ENCODE measurements at regions not wholly inside any gene's neighbourhood (a gene's known extent, or its start where the extent isn't known, plus 50 kb on each side); places are given as distances from the start of the nearest gene placed in this dataset.
"Not testable (repeated sequence)": the region's sequence is repeated elsewhere in the genome, so short reads cannot be mapped to it uniquely, and the experiment has no call there.

DNA sequence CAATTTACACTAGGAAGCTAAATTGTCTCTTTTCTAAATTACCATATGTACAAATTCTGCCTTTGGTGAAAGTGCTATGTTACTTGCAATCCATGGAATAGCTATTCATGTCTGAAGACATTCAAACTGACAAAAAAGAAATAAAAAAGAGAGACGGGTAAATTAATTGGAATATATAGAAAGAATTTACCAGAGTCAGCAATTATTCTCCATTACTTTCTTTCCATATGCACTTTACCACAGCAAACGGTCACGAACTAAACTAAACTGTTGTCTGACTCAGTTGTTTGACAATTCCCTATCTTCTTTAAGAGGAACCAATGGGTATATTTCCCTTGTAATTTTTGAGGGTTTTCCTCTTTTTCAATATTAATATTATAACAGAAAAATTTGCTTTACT lies 85.7 kb downstream of the HOXA1 start:
- H3K4me2 ChIP-seq (ENCODE audit: control insufficient read depth, extremely low read depth, insufficient read depth, low read depth, low read length) = no peak overlapping the region
- no peaks in the 10 kb centered on the region for H3K4me1 ChIP-seq (ENCODE audit: control insufficient read depth, extremely low read depth, insufficient read depth, low read length)
- dilution Hi-C loops (cut with MboI; ENCODE audit: extremely low pct_ligation_motif_present, low sequenced_read_pairs) = no loop called here
- H3K4me3 ChIP-seq (ENCODE audit: control insufficient read depth in 2 of 3, extremely low read depth in 1 of 3, insufficient read depth in 2 of 3, low read depth in 1 of 3, low read length in 3 of 3) = no peak overlapping the region
- H3K36me3 ChIP-seq (ENCODE audit: control insufficient read depth in 2 of 2, extremely low read depth in 1 of 2, insufficient read depth in 2 of 2, low read length in 2 of 2) = no peaks in the 10 kb centered on the region
- no peak overlapping the region for H3K27ac ChIP-seq (ENCODE audit: control insufficient read depth, insufficient read depth, low read length)
- no peak overlapping the region for H2AFZ ChIP-seq (ENCODE audit: control insufficient read depth, low read length)
- no peaks in the 10 kb centered on the region for H4K20me1 ChIP-seq (ENCODE audit: control insufficient read depth, extremely low read depth, insufficient read depth, low read length)
- no peak for TF ChIP-seq EZH2 (IDR thresholded peaks at IDR 0.05; ENCODE audit: low read length)
- TF ChIP-seq, protein P1, sequence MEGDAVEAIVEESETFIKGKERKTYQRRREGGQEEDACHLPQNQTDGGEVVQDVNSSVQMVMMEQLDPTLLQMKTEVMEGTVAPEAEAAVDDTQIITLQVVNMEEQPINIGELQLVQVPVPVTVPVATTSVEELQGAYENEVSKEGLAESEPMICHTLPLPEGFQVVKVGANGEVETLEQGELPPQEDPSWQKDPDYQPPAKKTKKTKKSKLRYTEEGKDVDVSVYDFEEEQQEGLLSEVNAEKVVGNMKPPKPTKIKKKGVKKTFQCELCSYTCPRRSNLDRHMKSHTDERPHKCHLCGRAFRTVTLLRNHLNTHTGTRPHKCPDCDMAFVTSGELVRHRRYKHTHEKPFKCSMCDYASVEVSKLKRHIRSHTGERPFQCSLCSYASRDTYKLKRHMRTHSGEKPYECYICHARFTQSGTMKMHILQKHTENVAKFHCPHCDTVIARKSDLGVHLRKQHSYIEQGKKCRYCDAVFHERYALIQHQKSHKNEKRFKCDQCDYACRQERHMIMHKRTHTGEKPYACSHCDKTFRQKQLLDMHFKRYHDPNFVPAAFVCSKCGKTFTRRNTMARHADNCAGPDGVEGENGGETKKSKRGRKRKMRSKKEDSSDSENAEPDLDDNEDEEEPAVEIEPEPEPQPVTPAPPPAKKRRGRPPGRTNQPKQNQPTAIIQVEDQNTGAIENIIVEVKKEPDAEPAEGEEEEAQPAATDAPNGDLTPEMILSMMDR (optimal IDR thresholded peaks at IDR 0.05 in 1 of 3, IDR thresholded peaks at IDR 0.05 in 1 of 3, conservative IDR thresholded peaks at IDR 0.05 in 1 of 3; ENCODE audit: extremely low read depth in 1 of 3, insufficient read depth in 2 of 3, low read length in 3 of 3) = no peak
- H3K27me3 ChIP-seq (ENCODE audit: control insufficient read depth, extremely low read depth, insufficient read depth, low read length) = no peaks in the 10 kb centered on the region
- no peak overlapping the region for H3K9ac ChIP-seq (ENCODE audit: control insufficient read depth, extremely low read depth, insufficient read depth, low read length)
- DNase-seq (ENCODE audit: low read depth, low spot score) (no peak), FAIRE-seq (no peak)
- no peaks in the 10 kb centered on the region for H3K9me1 ChIP-seq (ENCODE audit: control insufficient read depth, extremely low read depth, insufficient read depth, low read length)
- H3K79me2 ChIP-seq (ENCODE audit: control insufficient read depth, insufficient read depth, low read length) = no peaks in the 10 kb centered on the region
- H3K9me3 ChIP-seq (ENCODE audit: control insufficient read depth, low read depth, low read length) = peaks cover 4% of the 10 kb centered on the region

DNA sequence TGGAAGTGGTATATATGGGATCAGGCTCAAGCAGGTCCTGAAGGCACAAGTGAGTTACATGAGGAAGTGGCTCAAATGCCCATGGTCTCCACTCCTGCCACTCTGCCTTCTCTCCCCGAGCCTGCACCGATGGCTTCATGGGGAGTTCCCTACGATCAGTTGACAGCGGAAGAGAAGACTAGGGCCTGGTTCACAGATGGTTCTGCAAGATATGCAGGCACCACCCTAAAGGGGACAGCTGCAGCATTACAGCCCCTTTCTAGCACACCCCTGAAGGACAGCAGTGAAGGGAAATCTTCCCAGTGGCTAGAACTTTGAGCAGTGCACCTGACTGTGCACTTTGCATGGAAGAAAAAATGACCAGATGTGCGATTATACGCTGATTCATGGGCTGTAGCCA lies 95.3 kb downstream of the HOXA1 start:
- Histone ChIP-seq H4K20me1 (ENCODE audit: control insufficient read depth, extremely low read depth, insufficient read depth, low read length) (no peaks in the 10 kb centered on the region), H3K79me2 (ENCODE audit: control insufficient read depth, insufficient read depth, low read length) (no peaks in the 10 kb centered on the region), H3K4me1 (ENCODE audit: control insufficient read depth, extremely low read depth, insufficient read depth, low read length) (no peaks in the 10 kb centered on the region), H3K36me3 (ENCODE audit: control insufficient read depth in 2 of 2, extremely low read depth in 1 of 2, insufficient read depth in 2 of 2, low read length in 2 of 2) (no peaks in the 10 kb centered on the region), H3K27ac (ENCODE audit: control insufficient read depth, insufficient read depth, low read length) (no peak overlapping the region), H3K9me1 (ENCODE audit: control insufficient read depth, extremely low read depth, insufficient read depth, low read length) (no peaks in the 10 kb centered on the region), H2AFZ (ENCODE audit: control insufficient read depth, low read length) (no peak overlapping the region), H3K9ac (ENCODE audit: control insufficient read depth, extremely low read depth, insufficient read depth, low read length) (no peak overlapping the region), H3K9me3 (ENCODE audit: control insufficient read depth, low read depth, low read length) (no peaks in the 10 kb centered on the region), H3K4me2 (ENCODE audit: control insufficient read depth, extremely low read depth, insufficient read depth, low read depth, low read length) (no peak overlapping the region), H3K4me3 (ENCODE audit: control insufficient read depth in 2 of 3, extremely low read depth in 1 of 3, insufficient read depth in 2 of 3, low read depth in 1 of 3, low read length in 3 of 3) (no peak overlapping the region), H3K27me3 (ENCODE audit: control insufficient read depth, extremely low read depth, insufficient read depth, low read length) (no peaks in the 10 kb centered on the region)
- TF ChIP-seq EZH2 (IDR thresholded peaks at IDR 0.05; ENCODE audit: low read length) = no peak
- TF ChIP-seq, protein P1 (optimal IDR thresholded peaks at IDR 0.05 in 1 of 3, IDR thresholded peaks at IDR 0.05 in 1 of 3, conservative IDR thresholded peaks at IDR 0.05 in 1 of 3; ENCODE audit: extremely low read depth in 1 of 3, insufficient read depth in 2 of 3, low read length in 3 of 3) = no peak
- dilution Hi-C loops (cut with MboI; ENCODE audit: extremely low pct_ligation_motif_present, low sequenced_read_pairs) = no loop called here
- no peak for DNase-seq (ENCODE audit: low read depth, low spot score)
- FAIRE-seq = no peak

DNA sequence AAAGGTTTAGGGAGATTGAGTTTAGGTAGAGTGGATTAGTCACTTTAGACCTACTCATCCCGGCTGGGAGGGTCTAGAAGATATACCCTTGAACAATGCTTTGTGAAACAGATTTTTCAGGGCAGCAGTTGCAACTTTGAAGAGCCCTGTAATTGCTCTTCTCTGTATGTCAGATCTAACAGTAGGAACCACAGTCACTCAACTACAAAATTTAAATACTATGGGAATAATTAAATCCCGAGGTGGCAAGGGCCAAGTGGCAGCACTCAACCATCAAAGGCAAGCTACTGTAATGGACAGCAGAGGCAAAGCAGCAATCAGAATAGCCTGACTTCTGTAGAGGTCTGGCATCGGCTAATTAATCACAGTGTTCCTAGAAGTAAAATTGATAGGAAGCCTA lies 97.5 kb downstream of the HOXA1 start:
- H3K9ac ChIP-seq (ENCODE audit: control insufficient read depth, extremely low read depth, insufficient read depth, low read length); H3K79me2 ChIP-seq (ENCODE audit: control insufficient read depth, insufficient read depth, low read length); DNase-seq (ENCODE audit: low read depth, low spot score); H3K9me1 ChIP-seq (ENCODE audit: control insufficient read depth, extremely low read depth, insufficient read depth, low read length); dilution Hi-C loops (cut with MboI; ENCODE audit: extremely low pct_ligation_motif_present, low sequenced_read_pairs); H2AFZ ChIP-seq (ENCODE audit: control insufficient read depth, low read length); H3K9me3 ChIP-seq (ENCODE audit: control insufficient read depth, low read depth, low read length); H3K36me3 ChIP-seq (ENCODE audit: control insufficient read depth in 2 of 2, extremely low read depth in 1 of 2, insufficient read depth in 2 of 2, low read length in 2 of 2); H3K4me2 ChIP-seq (ENCODE audit: control insufficient read depth, extremely low read depth, insufficient read depth, low read depth, low read length); H3K27ac ChIP-seq (ENCODE audit: control insufficient read depth, insufficient read depth, low read length); H3K4me3 ChIP-seq (ENCODE audit: control insufficient read depth in 2 of 3, extremely low read depth in 1 of 3, insufficient read depth in 2 of 3, low read depth in 1 of 3, low read length in 3 of 3); FAIRE-seq; H3K27me3 ChIP-seq (ENCODE audit: control insufficient read depth, extremely low read depth, insufficient read depth, low read length); H4K20me1 ChIP-seq (ENCODE audit: control insufficient read depth, extremely low read depth, insufficient read depth, low read length): not testable (repeated sequence)
- H3K4me1 ChIP-seq (ENCODE audit: control insufficient read depth, extremely low read depth, insufficient read depth, low read length) = peaks cover 16% of the 10 kb centered on the region
